Psoas muscle (tissue), 7 donors: ENCODE measurements at regions not wholly inside any gene's neighbourhood (a gene's known extent, or its start where the extent isn't known, plus 50 kb on each side); places are given as distances from the start of the nearest gene placed in this dataset.

Experiments
- ATAC-seq, 4 donors: fragments of 200-7000 bp; cut with Tn5 transposase; one replicate each; pipeline ENCODE4 v1.9.1; 2020; ENCODE audit warnings: moderate library complexity in 3 of 4, mild to moderate bottlenecking in 2 of 4
- DNase-seq, 2 donors: peaks; one replicate each; pipeline ENCODE4 v3.0.0-alpha.2; 2020
- H3K27ac ChIP-seq: fragments of 200-600 bp; one replicate; pipeline ENCODE4 v1.8.0; 2022
- H3K27me3 ChIP-seq, 3 donors: fragments of 200-600 bp in 1 of 3; one replicate each; pipeline versions ENCODE4 v1.6.1 to v1.8.0; 2013 to 2022; ENCODE audit warnings: low read length in 2 of 3, mild to moderate bottlenecking in 2 of 3, moderate library complexity in 1 of 3; ENCODE audit not compliant: insufficient read depth in 3 of 3
- H3K36me3 ChIP-seq, 2 donors: fragments of 200-600 bp in 1 of 2; one replicate each; pipeline versions ENCODE4 v1.6.1 to v1.8.0; 2013 to 2022; ENCODE audit warnings: low read depth in 1 of 2, mild to moderate bottlenecking in 1 of 2, moderate library complexity in 1 of 2; ENCODE audit not compliant: insufficient read depth in 1 of 2
- H3K4me1 ChIP-seq: fragments of 200-600 bp; one replicate; pipeline ENCODE4 v1.8.0; 2022
- H3K4me3 ChIP-seq: fragments of 200-600 bp; one replicate; pipeline ENCODE4 v1.8.0; 2022; ENCODE audit warnings: mild to moderate bottlenecking
- H3K9me3 ChIP-seq: fragments of 200-600 bp; one replicate; pipeline ENCODE4 v1.8.0; 2022
- CTCF ChIP-seq: fragments of 200-600 bp; IDR thresholded peaks from one replicate; pipeline ENCODE4 v1.8.0; 2022; ENCODE audit warnings: antibody characterized with exemption
- WGBS, 3 donors: extraction: QIAGEN DNeasy Blood & Tissue Kit; methylation state at CpG; one replicate each; pipeline versions ENCODE4 v1.1.6 to v1.1.7; 2013; 5-methylcytosine and 5-hydroxymethylcytosine counted together
- intact Hi-C, 2 donors: fragments of 100-400 bp; cut with DNase I; formaldehyde crosslinking; loops; one replicate each; pipeline versions ENCODE4 v1.11.0 to v1.14.2; 2022
- donor health status: healthy with polysubstance abuse.
- donor health status: DM: no; HTN: no; CAD: no; lungs with moderate emphysema.
- donor health status: Bipolar disorder and iron deficiency.
- donor health status: healthy.
- donor health status: DM: yes; HTN: yes; CAD: no.
- donor health status: DM: no; HTN: no; CAD: no.
- donor health status: DM: yes; HTN: yes; CAD: no.

DNA sequence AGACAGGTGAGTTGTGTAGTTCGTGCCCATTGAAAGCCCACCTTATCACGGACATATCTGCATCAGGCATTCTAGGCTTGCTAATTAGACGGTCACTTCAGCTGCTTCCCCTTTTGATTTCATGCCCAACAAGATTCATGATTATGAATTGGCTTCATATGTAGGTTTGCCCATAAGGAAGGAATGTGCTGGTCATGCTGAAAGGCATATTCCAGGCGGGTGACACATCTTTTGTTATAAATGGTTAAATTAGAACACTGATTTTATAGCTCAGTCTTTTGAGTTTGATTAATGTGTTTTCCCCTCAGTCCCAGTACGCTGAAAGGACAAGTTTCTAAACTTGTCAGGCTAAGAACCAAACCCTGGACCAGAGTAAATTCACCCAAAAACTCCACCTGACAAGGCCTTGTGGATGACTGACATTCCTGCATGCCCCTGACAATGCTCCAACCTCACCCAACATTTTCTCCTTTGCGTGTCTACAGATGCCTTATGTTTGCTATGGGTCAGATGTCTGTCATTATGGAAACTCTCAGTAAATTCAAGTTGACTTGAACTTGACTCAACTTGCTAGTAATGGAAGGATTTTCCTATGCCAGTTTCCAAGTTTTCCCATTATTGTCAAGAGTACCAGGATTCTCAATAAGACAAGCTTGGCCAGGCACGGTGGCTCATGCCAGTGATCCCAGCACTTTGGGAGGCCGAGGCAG, 421.9 kb downstream of the PMP22 start:
- Histone ChIP-seq H3K27me3 (no peaks in the 10 kb centered on the region), H3K4me3 (no peak overlapping the region), H3K4me1 (no peaks in the 10 kb centered on the region), H3K9me3 (no peaks in the 10 kb centered on the region), H3K36me3 (no peaks in the 10 kb centered on the region), H3K27ac (no peak overlapping the region)
- intact Hi-C loops: no loop called here
- DNase-seq: no peak
- ATAC-seq: no peak
- TF ChIP-seq CTCF: no peak
- WGBS, 3 donors: 72 to 77% (median 75%) methylated on average over 8 of the region's 8 CpGs

GRCh38 chr17:14840616-14841231, 424.4 kb downstream of the PMP22 start:
- Histone ChIP-seq H3K9me3 (no peaks in the 10 kb centered on the region), H3K27me3 (no peaks in the 10 kb centered on the region), H3K36me3 (no peaks in the 10 kb centered on the region), H3K4me3 (no peak overlapping the region), H3K27ac (no peak overlapping the region), H3K4me1 (no peaks in the 10 kb centered on the region)
- WGBS, 3 donors: 89 to 96% (median 92%) methylated on average over 3 of the region's 3 CpGs
- ATAC-seq: no peak
- no peak for DNase-seq
- intact Hi-C loops: no loop called here
- no peak for TF ChIP-seq CTCF

GRCh38 chr17:14838567-14838966, 426.6 kb downstream of the PMP22 start:
- intact Hi-C loops: no loop called here
- H3K4me3 ChIP-seq: no peak overlapping the region
- DNase-seq: no peak
- H3K4me1 ChIP-seq: no peaks in the 10 kb centered on the region
- H3K27ac ChIP-seq: no peak overlapping the region
- H3K9me3 ChIP-seq: peaks cover 6% of the 10 kb centered on the region
- ATAC-seq: no peak
- no peaks in the 10 kb centered on the region for H3K27me3 ChIP-seq
- H3K36me3 ChIP-seq: no peaks in the 10 kb centered on the region
- WGBS, 3 donors: 47 to 64% (median 47%) methylated on average over 1 of the region's 1 CpG
- no peak for TF ChIP-seq CTCF

- intact Hi-C loops: no loop called here
- 45 to 58% (median 51%) methylated on average over 6 of the region's 6 CpGs for WGBS, 3 donors
- Histone ChIP-seq H3K27me3 (no peaks in the 10 kb centered on the region), H3K36me3 (no peaks in the 10 kb centered on the region), H3K9me3 (peaks cover 6% of the 10 kb centered on the region), H3K27ac (no peak overlapping the region), H3K4me1 (no peaks in the 10 kb centered on the region), H3K4me3 (no peak overlapping the region)
- ATAC-seq (no peak), DNase-seq (no peak)
- no peak for TF ChIP-seq CTCF
Measured at GRCh38 chr17:14833201-14833785, 431.8 kb downstream of the PMP22 start.
